Fibroblast of mammary gland (primary cell): ENCODE measurements at regions not wholly inside any gene's neighbourhood (a gene's known extent, or its start where the extent isn't known, plus 50 kb on each side); places are given as distances from the start of the nearest gene placed in this dataset.

Experiments used
- DNase-seq: peaks from one replicate; pipeline ENCODE4 v3.0.0-alpha.2; 2010; ENCODE audit warnings: low read depth
- H3K4me3 ChIP-seq: 2 replicates; pipeline ENCODE4 v1.5.1; 2011; ENCODE audit warnings: low read depth, mild to moderate bottlenecking, low read length, moderate library complexity; ENCODE audit not compliant: control insufficient read depth
- CTCF ChIP-seq: conservative IDR thresholded peaks from 2 replicates; pipeline ENCODE4 v1.5.1; 2011; ENCODE audit warnings: low read depth, low read length, inconsistent platforms; ENCODE audit not compliant: control insufficient read depth, insufficient read depth

- no peak for TF ChIP-seq CTCF
- H3K4me3 ChIP-seq = no peak overlapping the region
- no peak for DNase-seq
Observed at GRCh38 chr1:25054526-25055323, 124.6 kb upstream of the RUNX3 start.

- no peak for DNase-seq
- TF ChIP-seq CTCF = no peak
Observed at GRCh38 chr1:25053576-25054250, 123.6 kb upstream of the RUNX3 start.

GRCh38 chr1:25051906-25052305 lies 121.8 kb upstream of the RUNX3 start:
- no peak overlapping the region for H3K4me3 ChIP-seq
- no peak for DNase-seq
- no peak for TF ChIP-seq CTCF

More at GRCh38 chr1:25053576-25054250, 123.6 kb upstream of the RUNX3 start:
- H3K4me3 ChIP-seq = no peak overlapping the region

- H3K4me3 ChIP-seq = no peak overlapping the region
- DNase-seq = no peak
- no peak for TF ChIP-seq CTCF
Observed at GRCh38 chr1:25051504-25051903, 121.4 kb upstream of the RUNX3 start.

GRCh38 chr1:25050165-25050564 lies 120.1 kb upstream of the RUNX3 start:
- H3K4me3 ChIP-seq = no peak overlapping the region

GRCh38 chr1:25049190-25049589 lies 119.1 kb upstream of the RUNX3 start:
- no peak overlapping the region for H3K4me3 ChIP-seq
- DNase-seq = no peak

More at GRCh38 chr1:25050165-25050564, 120.1 kb upstream of the RUNX3 start:
- TF ChIP-seq CTCF = no peak
- no peak for DNase-seq

More at GRCh38 chr1:25049190-25049589, 119.1 kb upstream of the RUNX3 start:
- no peak for TF ChIP-seq CTCF
